ENCODE measurements at regions not wholly inside any gene's neighbourhood (a gene's known extent, or its start where the extent isn't known, plus 50 kb on each side); places are given as distances from the start of the nearest gene placed in this dataset.

GRCh38 chr10:56715262-56715661, 354.2 kb upstream of the ZWINT start:
- no peaks in the 10 kb centered on the region for H3K27me3 ChIP-seq (replicated peaks; ENCODE audit: insufficient read depth, low read depth, low read length, poor library complexity)
- BruUV-seq (replicated peaks) = no TSS peak
- TF ChIP-seq, protein P1, sequence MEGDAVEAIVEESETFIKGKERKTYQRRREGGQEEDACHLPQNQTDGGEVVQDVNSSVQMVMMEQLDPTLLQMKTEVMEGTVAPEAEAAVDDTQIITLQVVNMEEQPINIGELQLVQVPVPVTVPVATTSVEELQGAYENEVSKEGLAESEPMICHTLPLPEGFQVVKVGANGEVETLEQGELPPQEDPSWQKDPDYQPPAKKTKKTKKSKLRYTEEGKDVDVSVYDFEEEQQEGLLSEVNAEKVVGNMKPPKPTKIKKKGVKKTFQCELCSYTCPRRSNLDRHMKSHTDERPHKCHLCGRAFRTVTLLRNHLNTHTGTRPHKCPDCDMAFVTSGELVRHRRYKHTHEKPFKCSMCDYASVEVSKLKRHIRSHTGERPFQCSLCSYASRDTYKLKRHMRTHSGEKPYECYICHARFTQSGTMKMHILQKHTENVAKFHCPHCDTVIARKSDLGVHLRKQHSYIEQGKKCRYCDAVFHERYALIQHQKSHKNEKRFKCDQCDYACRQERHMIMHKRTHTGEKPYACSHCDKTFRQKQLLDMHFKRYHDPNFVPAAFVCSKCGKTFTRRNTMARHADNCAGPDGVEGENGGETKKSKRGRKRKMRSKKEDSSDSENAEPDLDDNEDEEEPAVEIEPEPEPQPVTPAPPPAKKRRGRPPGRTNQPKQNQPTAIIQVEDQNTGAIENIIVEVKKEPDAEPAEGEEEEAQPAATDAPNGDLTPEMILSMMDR (conservative IDR thresholded peaks at IDR 0.05; ENCODE audit: low read depth, low read length) = no peak
- TF ChIP-seq EZH2 (IDR thresholded peaks at IDR 0.05; ENCODE audit: borderline replicate concordance, low read depth, low read length, poor library complexity, severe bottlenecking) = no peak
- DNase-seq (ENCODE audit: low spot score) = no peak
- intact Hi-C loops (cut with micrococcal nuclease; ENCODE audit: unreplicated experiment) = no loop called here
- POLR2A ChIA-PET (ENCODE audit: low non-redundant PET) = no interaction called here
- H3K4me3 ChIP-seq (ENCODE audit: low read depth, low read length, poor library complexity, severe bottlenecking) = no peak overlapping the region
- no peaks in the 10 kb centered on the region for H3K4me1 ChIP-seq (ENCODE audit: insufficient read depth, low read length, poor library complexity, severe bottlenecking)
- H3K9me3 ChIP-seq (ENCODE audit: low read depth, low read length, poor library complexity, severe bottlenecking) = peaks cover 34% of the 10 kb centered on the region
- CTCF ChIA-PET = no interaction called here
- H3K27ac ChIP-seq (ENCODE audit: low read depth, low read length, poor library complexity, severe bottlenecking) = no peak overlapping the region
- H3K36me3 ChIP-seq (ENCODE audit: insufficient read depth, low read length, poor library complexity, severe bottlenecking) = no peaks in the 10 kb centered on the region

DNA sequence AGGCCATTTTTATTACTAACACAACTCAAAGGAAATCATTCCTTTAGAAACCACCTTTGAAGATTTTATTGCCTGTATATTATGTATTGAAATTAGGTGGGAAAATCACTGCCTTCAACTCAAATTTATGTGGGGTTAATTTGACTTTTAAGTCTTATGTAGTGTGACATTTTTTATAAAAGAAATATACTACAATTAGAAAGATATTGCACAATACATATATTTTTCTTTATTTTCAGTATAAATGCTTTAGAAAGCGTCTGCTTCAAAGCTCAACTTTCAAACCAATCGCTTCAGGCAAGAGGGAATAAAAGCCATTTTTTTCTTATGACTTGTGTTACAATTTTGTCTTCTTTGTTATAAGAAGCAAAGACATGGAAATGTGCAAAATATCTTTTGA, 337.4 kb upstream of the ZWINT start:
- BruUV-seq (replicated peaks) = no TSS peak
- no peak for DNase-seq (ENCODE audit: low spot score)
- POLR2A ChIA-PET (ENCODE audit: low non-redundant PET) = no interaction called here
- CTCF ChIA-PET = no interaction called here
- no peaks in the 10 kb centered on the region for H3K4me1 ChIP-seq (ENCODE audit: insufficient read depth, low read length, poor library complexity, severe bottlenecking)
- no peaks in the 10 kb centered on the region for H3K27me3 ChIP-seq (replicated peaks; ENCODE audit: insufficient read depth, low read depth, low read length, poor library complexity)
- TF ChIP-seq, protein P1 (conservative IDR thresholded peaks at IDR 0.05; ENCODE audit: low read depth, low read length) = no peak
- TF ChIP-seq EZH2 (IDR thresholded peaks at IDR 0.05; ENCODE audit: borderline replicate concordance, low read depth, low read length, poor library complexity, severe bottlenecking) = no peak
- H3K36me3 ChIP-seq (ENCODE audit: insufficient read depth, low read length, poor library complexity, severe bottlenecking) = no peaks in the 10 kb centered on the region
- H3K9me3 ChIP-seq (ENCODE audit: low read depth, low read length, poor library complexity, severe bottlenecking) = peaks cover 19% of the 10 kb centered on the region
- no peak overlapping the region for H3K4me3 ChIP-seq (ENCODE audit: low read depth, low read length, poor library complexity, severe bottlenecking)
- no peak overlapping the region for H3K27ac ChIP-seq (ENCODE audit: low read depth, low read length, poor library complexity, severe bottlenecking)
- intact Hi-C loops (cut with micrococcal nuclease; ENCODE audit: unreplicated experiment) = no loop called here

DNA sequence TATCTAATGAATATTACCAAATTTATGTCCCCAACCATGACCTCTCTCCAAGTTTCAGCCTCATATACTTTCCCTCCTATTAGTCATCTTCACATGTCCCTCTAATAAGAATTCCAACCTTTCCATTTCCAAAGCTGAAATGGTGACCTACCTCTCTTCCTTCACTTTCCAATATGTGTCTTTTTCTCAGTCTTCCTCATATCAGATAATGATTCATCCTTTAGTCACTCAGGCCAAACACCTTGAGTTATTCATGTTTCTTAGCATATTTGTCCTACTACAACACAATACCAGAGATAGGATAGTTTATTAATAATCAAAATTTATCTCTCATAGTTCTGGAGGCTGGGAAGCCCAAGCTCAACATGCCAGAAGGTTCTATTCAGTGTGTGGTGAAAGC, 318.5 kb upstream of the ZWINT start:
- CTCF ChIA-PET = no interaction called here
- no peak for DNase-seq (ENCODE audit: low spot score)
- Histone ChIP-seq H3K4me1 (ENCODE audit: insufficient read depth, low read length, poor library complexity, severe bottlenecking) (no peaks in the 10 kb centered on the region), H3K27me3 (replicated peaks; ENCODE audit: insufficient read depth, low read depth, low read length, poor library complexity) (no peaks in the 10 kb centered on the region), H3K4me3 (ENCODE audit: low read depth, low read length, poor library complexity, severe bottlenecking) (no peak overlapping the region), H3K36me3 (ENCODE audit: insufficient read depth, low read length, poor library complexity, severe bottlenecking) (no peaks in the 10 kb centered on the region), H3K9me3 (ENCODE audit: low read depth, low read length, poor library complexity, severe bottlenecking) (peaks cover 37% of the 10 kb centered on the region), H3K27ac (ENCODE audit: low read depth, low read length, poor library complexity, severe bottlenecking) (no peak overlapping the region)
- POLR2A ChIA-PET (ENCODE audit: low non-redundant PET) = no interaction called here
- TF ChIP-seq, protein P1 (conservative IDR thresholded peaks at IDR 0.05; ENCODE audit: low read depth, low read length) = no peak
- no peak for TF ChIP-seq EZH2 (IDR thresholded peaks at IDR 0.05; ENCODE audit: borderline replicate concordance, low read depth, low read length, poor library complexity, severe bottlenecking)
- intact Hi-C loops (cut with micrococcal nuclease; ENCODE audit: unreplicated experiment) = no loop called here
- no TSS peak for BruUV-seq (replicated peaks)
